Mesenchymal stem cell (in vitro differentiated cells and primary cell): ENCODE measurements at regions not wholly inside any gene's neighbourhood (a gene's known extent, or its start where the extent isn't known, plus 50 kb on each side); places are given as distances from the start of the nearest gene placed in this dataset.

Experiments
- DNase-seq: peaks from one replicate; pipeline ENCODE4 v3.0.0-alpha.2; 2013
- H2AFZ ChIP-seq: one replicate; pipeline ENCODE4 v1.6.1; 2013; ENCODE audit warnings: low read depth, mild to moderate bottlenecking, control low read depth, inconsistent platforms, low read length, moderate library complexity
- H2AK5ac ChIP-seq: 2 replicates; pipeline ENCODE4 v1.6.1; 2013; ENCODE audit warnings: low read length, moderate library complexity, mild to moderate bottlenecking, inconsistent platforms; ENCODE audit not compliant: severe bottlenecking
- H2BK120ac ChIP-seq: one replicate; pipeline ENCODE4 v1.6.1; 2013; ENCODE audit warnings: low read depth, mild to moderate bottlenecking, inconsistent platforms, low read length, moderate library complexity
- H2BK12ac ChIP-seq, 2 experiments: one replicate each; pipeline ENCODE4 v1.6.1; 2013; ENCODE audit warnings: inconsistent platforms in 2 of 2, low read length in 2 of 2, mild to moderate bottlenecking in 2 of 2, moderate library complexity in 2 of 2, control low read depth in 1 of 2
- H2BK15ac ChIP-seq: one replicate; pipeline ENCODE4 v1.6.1; 2013; ENCODE audit warnings: mild to moderate bottlenecking, low read depth, inconsistent platforms; ENCODE audit not compliant: poor library complexity, severe bottlenecking
- H2BK5ac ChIP-seq: 2 replicates; pipeline ENCODE4 v1.6.1; 2013; ENCODE audit warnings: low read depth, mild to moderate bottlenecking, low read length, control low read depth, inconsistent platforms; ENCODE audit not compliant: poor library complexity, severe bottlenecking
- H3K14ac ChIP-seq, 2 experiments: one replicate each; pipeline ENCODE4 v1.6.1; 2013; ENCODE audit warnings: inconsistent platforms in 2 of 2, low read length in 2 of 2, control low read depth in 1 of 2, mild to moderate bottlenecking in 1 of 2, moderate library complexity in 1 of 2
- H3K18ac ChIP-seq, 2 experiments: one replicate each; pipeline ENCODE4 v1.6.1; 2013; ENCODE audit warnings: inconsistent platforms in 2 of 2, low read length in 2 of 2, control low read depth in 1 of 2, low read depth in 1 of 2, mild to moderate bottlenecking in 1 of 2
- H3K23ac ChIP-seq, 2 experiments: one replicate each; pipeline ENCODE4 v1.6.1; 2013; ENCODE audit warnings: inconsistent platforms in 2 of 2, low read length in 2 of 2, mild to moderate bottlenecking in 2 of 2, moderate library complexity in 2 of 2, control low read depth in 1 of 2
- H3K27ac ChIP-seq: 2 replicates; pipeline ENCODE4 v1.5.1; 2013; ENCODE audit warnings: mild to moderate bottlenecking, moderate library complexity, low read length, control low read depth, inconsistent platforms; ENCODE audit not compliant: poor library complexity, severe bottlenecking
- H3K27me3 ChIP-seq, 2 experiments: 2 replicates each; pipeline versions ENCODE4 v1.6.1 to v1.7.0; 2013; ENCODE audit warnings: low read length in 2 of 2, mild to moderate bottlenecking in 2 of 2, moderate library complexity in 2 of 2, control low read depth in 1 of 2, inconsistent platforms in 1 of 2; ENCODE audit not compliant: control insufficient read depth in 1 of 2, insufficient read depth in 1 of 2
- H3K36me3 ChIP-seq, 2 experiments: 2 replicates each; pipeline versions ENCODE4 v1.6.1 to v1.7.0; 2013; ENCODE audit warnings: low read length in 2 of 2, control low read depth in 1 of 2, inconsistent platforms in 1 of 2, low read depth in 1 of 2, mild to moderate bottlenecking in 1 of 2; ENCODE audit not compliant: insufficient read depth in 2 of 2, control insufficient read depth in 1 of 2
- H3K4ac ChIP-seq, 2 experiments: one replicate each; pipeline ENCODE4 v1.6.1; 2013; ENCODE audit warnings: inconsistent platforms in 2 of 2, low read length in 2 of 2, mild to moderate bottlenecking in 2 of 2, moderate library complexity in 2 of 2, control low read depth in 1 of 2, low read depth in 1 of 2
- H3K4me1 ChIP-seq: 2 replicates; pipeline ENCODE4 v1.6.1; 2013; ENCODE audit warnings: low read depth, low read length, control low read depth; ENCODE audit not compliant: control insufficient read depth, insufficient read depth
- H3K4me2 ChIP-seq: 2 replicates; pipeline ENCODE4 v1.6.1; 2013; ENCODE audit warnings: low read length, mild to moderate bottlenecking, inconsistent platforms; ENCODE audit not compliant: poor library complexity, severe bottlenecking
- H3K4me3 ChIP-seq, 2 experiments: 2 replicates each; pipeline versions ENCODE4 v1.5.1 to v1.7.0; 2013; ENCODE audit warnings: low read length in 2 of 2, mild to moderate bottlenecking in 2 of 2, control low read depth in 1 of 2, low read depth in 1 of 2; ENCODE audit not compliant: insufficient read depth in 1 of 2
- H3K79me1 ChIP-seq: replicated peaks from 2 replicates; pipeline ENCODE4 v1.6.1; 2013; ENCODE audit warnings: mild to moderate bottlenecking, control low read depth, low read length, inconsistent platforms; ENCODE audit not compliant: poor library complexity, severe bottlenecking
- H3K9ac ChIP-seq: 2 replicates; pipeline ENCODE4 v1.7.0; 2013; ENCODE audit warnings: mild to moderate bottlenecking, low read length, moderate library complexity
- H3K9me3 ChIP-seq: 2 replicates; pipeline ENCODE4 v1.7.0; 2013; ENCODE audit warnings: mild to moderate bottlenecking, low read length; ENCODE audit not compliant: control insufficient read depth
- H4K8ac ChIP-seq: one replicate; pipeline ENCODE4 v1.6.1; 2013; ENCODE audit warnings: inconsistent platforms, mild to moderate bottlenecking, low read length, moderate library complexity
- H4K91ac ChIP-seq: one replicate; pipeline ENCODE4 v1.6.1; 2013; ENCODE audit warnings: mild to moderate bottlenecking, low read length, inconsistent platforms
- WGBS: methylation state at CpG from one replicate; pipeline ENCODE4 v1.1.7; 2013; ENCODE audit warnings: mixed read lengths; 5-methylcytosine and 5-hydroxymethylcytosine counted together

GRCh38 chr2:33763671-33764310, 164.7 kb upstream of the FAM98A start:
- no peak overlapping the region for H4K8ac ChIP-seq
- H3K9ac ChIP-seq: no peak overlapping the region
- H3K4me1 ChIP-seq: no peaks in the 10 kb centered on the region
- H2BK5ac ChIP-seq: no peak overlapping the region
- 70% methylated on average over 4 of the region's 6 CpGs for WGBS
- no peak overlapping the region for H3K4me3 ChIP-seq
- peaks cover 2% of the 10 kb centered on the region for H3K9me3 ChIP-seq
- H2AFZ ChIP-seq: no peak overlapping the region
- no peaks in the 10 kb centered on the region for H3K79me1 ChIP-seq
- no peak overlapping the region for H2BK15ac ChIP-seq
- no peaks in the 10 kb centered on the region for H3K36me3 ChIP-seq
- H3K4ac ChIP-seq: no peak overlapping the region
- H3K14ac ChIP-seq: no peak overlapping the region
- H2BK12ac ChIP-seq: no peak overlapping the region
- H3K23ac ChIP-seq: no peak overlapping the region
- no peak overlapping the region for H4K91ac ChIP-seq
- H3K27me3 ChIP-seq: no peaks in the 10 kb centered on the region
- H2BK120ac ChIP-seq: no peak overlapping the region
- no peak overlapping the region for H2AK5ac ChIP-seq
- H3K27ac ChIP-seq: no peak overlapping the region
- no peak overlapping the region for H3K4me2 ChIP-seq
- H3K18ac ChIP-seq: no peak overlapping the region
- DNase-seq: no peak

- Histone ChIP-seq H2BK120ac (no peak overlapping the region), H3K14ac (no peak overlapping the region), H3K4ac (no peak overlapping the region), H3K79me1 (no peaks in the 10 kb centered on the region), H3K9ac (no peak overlapping the region), H3K27ac (no peak overlapping the region), H3K4me1 (no peaks in the 10 kb centered on the region), H2AK5ac (no peak overlapping the region), H4K8ac (no peak overlapping the region), H2BK5ac (no peak overlapping the region), H3K23ac (no peak overlapping the region), H2BK12ac (no peak overlapping the region), H3K4me2 (no peak overlapping the region), H3K4me3 (no peak overlapping the region), H4K91ac (no peak overlapping the region), H2BK15ac (no peak overlapping the region), H2AFZ (no peak overlapping the region), H3K27me3 (no peaks in the 10 kb centered on the region), H3K9me3 (peaks cover 2% of the 10 kb centered on the region), H3K18ac (no peak overlapping the region), H3K36me3 (no peaks in the 10 kb centered on the region)
- 86% methylated on average over 1 of the region's 3 CpGs for WGBS
- no peak for DNase-seq
Observed at GRCh38 chr2:33762636-33763035, 163.5 kb upstream of the FAM98A start.

GRCh38 chr2:33746208-33746800, 147.2 kb upstream of the FAM98A start:
- no peak overlapping the region for H2AFZ ChIP-seq
- H2BK5ac ChIP-seq: no peak overlapping the region
- no peaks in the 10 kb centered on the region for H3K27me3 ChIP-seq
- no peak overlapping the region for H4K8ac ChIP-seq
- no peak overlapping the region for H3K4me2 ChIP-seq
- no peak overlapping the region for H3K4me3 ChIP-seq
- H4K91ac ChIP-seq: no peak overlapping the region
- H3K18ac ChIP-seq: no peak overlapping the region
- WGBS: 78% methylated on average over 1 of the region's 2 CpGs
- no peak overlapping the region for H3K4ac ChIP-seq
- no peaks in the 10 kb centered on the region for H3K79me1 ChIP-seq
- no peak overlapping the region for H3K9ac ChIP-seq
- H3K36me3 ChIP-seq: no peaks in the 10 kb centered on the region
- no peak overlapping the region for H2BK12ac ChIP-seq
- no peak overlapping the region for H3K27ac ChIP-seq
- H2BK120ac ChIP-seq: no peak overlapping the region
- H3K4me1 ChIP-seq: no peaks in the 10 kb centered on the region
- H3K23ac ChIP-seq: no peak overlapping the region
- H3K9me3 ChIP-seq: peaks cover 9% of the 10 kb centered on the region
- H3K14ac ChIP-seq: no peak overlapping the region
- no peak overlapping the region for H2AK5ac ChIP-seq
- H2BK15ac ChIP-seq: no peak overlapping the region
- DNase-seq: no peak

- Histone ChIP-seq H3K4me3 (no peak overlapping the region), H3K4ac (no peak overlapping the region), H2AK5ac (no peak overlapping the region), H2BK15ac (no peak overlapping the region), H3K23ac (no peak overlapping the region), H3K79me1 (no peaks in the 10 kb centered on the region), H3K4me2 (no peak overlapping the region), H3K27me3 (no peaks in the 10 kb centered on the region), H2BK120ac (no peak overlapping the region), H2BK12ac (no peak overlapping the region), H4K8ac (no peak overlapping the region), H3K36me3 (no peaks in the 10 kb centered on the region), H3K27ac (no peak overlapping the region), H3K9ac (no peak overlapping the region), H2BK5ac (no peak overlapping the region), H2AFZ (no peak overlapping the region), H3K14ac (no peak overlapping the region), H3K4me1 (no peaks in the 10 kb centered on the region), H4K91ac (no peak overlapping the region), H3K9me3 (no peaks in the 10 kb centered on the region), H3K18ac (no peak overlapping the region)
- no peak for DNase-seq
- WGBS: 68% methylated on average over 1 of the region's 1 CpG
Observed at GRCh38 chr2:33735096-33735495, 136.0 kb upstream of the FAM98A start.
